ENCODE measurements at regions not wholly inside any gene's neighbourhood (a gene's known extent, or its start where the extent isn't known, plus 50 kb on each side); places are given as distances from the start of the nearest gene placed in this dataset.

DNA sequence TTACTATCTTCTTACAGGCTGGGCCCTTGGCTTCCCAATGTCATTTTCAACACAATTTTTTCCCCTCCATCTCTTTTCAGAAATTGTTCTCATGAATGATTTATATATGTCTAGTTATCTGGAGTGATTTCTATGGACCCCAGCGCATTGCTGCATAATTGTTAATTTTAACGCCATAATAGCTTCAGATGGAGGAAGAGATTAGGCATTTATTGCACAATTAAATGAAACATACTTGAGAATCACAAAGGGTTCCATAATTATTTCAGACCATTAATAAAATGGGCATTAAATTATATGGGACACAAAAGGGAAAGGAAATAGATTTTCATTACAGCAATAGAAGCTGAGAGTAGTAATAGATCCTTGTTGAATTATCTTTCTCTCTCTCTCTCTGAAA, 70.3 kb upstream of the SOX14 start:
- TF ChIP-seq, protein P1, sequence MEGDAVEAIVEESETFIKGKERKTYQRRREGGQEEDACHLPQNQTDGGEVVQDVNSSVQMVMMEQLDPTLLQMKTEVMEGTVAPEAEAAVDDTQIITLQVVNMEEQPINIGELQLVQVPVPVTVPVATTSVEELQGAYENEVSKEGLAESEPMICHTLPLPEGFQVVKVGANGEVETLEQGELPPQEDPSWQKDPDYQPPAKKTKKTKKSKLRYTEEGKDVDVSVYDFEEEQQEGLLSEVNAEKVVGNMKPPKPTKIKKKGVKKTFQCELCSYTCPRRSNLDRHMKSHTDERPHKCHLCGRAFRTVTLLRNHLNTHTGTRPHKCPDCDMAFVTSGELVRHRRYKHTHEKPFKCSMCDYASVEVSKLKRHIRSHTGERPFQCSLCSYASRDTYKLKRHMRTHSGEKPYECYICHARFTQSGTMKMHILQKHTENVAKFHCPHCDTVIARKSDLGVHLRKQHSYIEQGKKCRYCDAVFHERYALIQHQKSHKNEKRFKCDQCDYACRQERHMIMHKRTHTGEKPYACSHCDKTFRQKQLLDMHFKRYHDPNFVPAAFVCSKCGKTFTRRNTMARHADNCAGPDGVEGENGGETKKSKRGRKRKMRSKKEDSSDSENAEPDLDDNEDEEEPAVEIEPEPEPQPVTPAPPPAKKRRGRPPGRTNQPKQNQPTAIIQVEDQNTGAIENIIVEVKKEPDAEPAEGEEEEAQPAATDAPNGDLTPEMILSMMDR (IDR thresholded peaks at IDR 0.05; ENCODE audit: low read length) = no peak
- TF ChIP-seq EZH2 (IDR thresholded peaks at IDR 0.05; ENCODE audit: borderline replicate concordance, low read length) = no peak

Data from OCI-LY1 (cell line).